Stimulated activated CD8-positive, alpha-beta memory T cell treated with anti-CD3 and anti-CD28 coated beads, Interleukin-7, amount 100 ng/mL, for 4 hours (primary cell): ENCODE measurements at regions not wholly inside any gene's neighbourhood (a gene's known extent, or its start where the extent isn't known, plus 50 kb on each side); places are given as distances from the start of the nearest gene placed in this dataset.

Experiments used
- DNase-seq, 2 donors: peaks; one replicate each; pipeline ENCODE4 v3.0.0-alpha.2; 2020; ENCODE audit warnings: low read depth in 2 of 2

- DNase-seq, result no peak
Observed at GRCh38 chr20:43803276-43803675, 76.5 kb upstream of the GTSF1L start.

GRCh38 chr20:43800186-43800585 lies 73.4 kb upstream of the GTSF1L start:
- DNase-seq, result no peak

GRCh38 chr20:43799741-43800140 lies 72.9 kb upstream of the GTSF1L start:
- no peak for DNase-seq

- no peak for DNase-seq
Observed at GRCh38 chr20:43799150-43799711, 72.4 kb upstream of the GTSF1L start.

- DNase-seq, result no peak
Observed at GRCh38 chr20:43798291-43799149, 71.7 kb upstream of the GTSF1L start.

GRCh38 chr20:43794326-43794725 lies 67.5 kb upstream of the GTSF1L start:
- no peak for DNase-seq

- DNase-seq, result no peak
Observed at GRCh38 chr20:43789593-43789992, 62.8 kb upstream of the GTSF1L start.

GRCh38 chr20:43787937-43788336 lies 61.1 kb upstream of the GTSF1L start:
- no peak for DNase-seq

- DNase-seq, result no peak
Observed at GRCh38 chr20:43786885-43787284, 60.1 kb upstream of the GTSF1L start.

- DNase-seq, result no peak
Observed at GRCh38 chr20:43781215-43781614, 54.4 kb upstream of the GTSF1L start.

GRCh38 chr20:43778375-43778774 lies 51.6 kb upstream of the GTSF1L start:
- DNase-seq, result no peak

- no peak for DNase-seq
Observed at GRCh38 chr20:43776691-43777090, 49.9 kb upstream of the GTSF1L start.
